NCI-H2196 (cell line): ENCODE measurements at regions not wholly inside any gene's neighbourhood (a gene's known extent, or its start where the extent isn't known, plus 50 kb on each side); places are given as distances from the start of the nearest gene placed in this dataset.
A peak's percentile ranks its signal among the peaks of the same experiment; 100 is the strongest.

Experiments used
- DNase-seq: peaks from one replicate; lab custom pipeline; 2025; ENCODE audit not compliant: unreplicated experiment; lab: John Stamatoyannopoulos, UW

- no peak for DNase-seq
Observed at GRCh38 chr11:19379465-19379864, 138.7 kb upstream of the E2F8 start.

GRCh38 chr11:19378814-19379213, 138.1 kb upstream of the E2F8 start:
- DNase-seq: no peak

- DNase-seq: no peak
Observed at GRCh38 chr11:19377881-19378280, 137.1 kb upstream of the E2F8 start.

- no peak for DNase-seq
Observed at GRCh38 chr11:19375440-19375839, 134.7 kb upstream of the E2F8 start.

- DNase-seq: no peak
Observed at GRCh38 chr11:19374151-19374569, 133.4 kb upstream of the E2F8 start.

- DNase-seq: no peak
Observed at GRCh38 chr11:19372381-19372780, 131.6 kb upstream of the E2F8 start.

- peak; percentile 20 for DNase-seq
Observed at GRCh38 chr11:19370100-19370861, 129.5 kb upstream of the E2F8 start.

GRCh38 chr11:19368726-19369375, 128.1 kb upstream of the E2F8 start:
- DNase-seq: no peak

GRCh38 chr11:19366992-19367709, 126.4 kb upstream of the E2F8 start:
- no peak for DNase-seq

- no peak for DNase-seq
Observed at GRCh38 chr11:19365743-19366410, 125.1 kb upstream of the E2F8 start.

GRCh38 chr11:19359221-19360000, 118.7 kb upstream of the E2F8 start:
- no peak for DNase-seq

- no peak for DNase-seq
Observed at GRCh38 chr11:19357943-19358342, 117.2 kb upstream of the E2F8 start.

GRCh38 chr11:19355601-19356000, 114.9 kb upstream of the E2F8 start:
- no peak for DNase-seq

GRCh38 chr11:19353287-19353850, 112.6 kb upstream of the E2F8 start:
- DNase-seq: no peak

- peak; percentile 39 for DNase-seq
Observed at GRCh38 chr11:19352771-19353160, 112.0 kb upstream of the E2F8 start.

GRCh38 chr11:19352072-19352770, 111.5 kb upstream of the E2F8 start:
- DNase-seq: no peak

- no peak for DNase-seq
Observed at GRCh38 chr11:19351426-19351825, 110.7 kb upstream of the E2F8 start.

- DNase-seq: no peak
Observed at GRCh38 chr11:19350160-19350559, 109.4 kb upstream of the E2F8 start.

GRCh38 chr11:19349340-19350025, 108.7 kb upstream of the E2F8 start:
- peak; percentile 87 for DNase-seq
